Karpas-422 (cell line): ENCODE measurements at regions not wholly inside any gene's neighbourhood (a gene's known extent, or its start where the extent isn't known, plus 50 kb on each side); places are given as distances from the start of the nearest gene placed in this dataset.

Experiments
- DNase-seq: peaks from one replicate; pipeline ENCODE4 v3.0.0-alpha.2; 2015
- H2AFZ ChIP-seq: fragments of 200-600 bp; sonication (generic); 2 replicates; pipeline ENCODE4 v1.6.1; 2014; ENCODE audit warnings: antibody characterized with exemption, low read length, mixed read lengths
- H3K27ac ChIP-seq: fragments of 200-600 bp; sonication (generic); 2 replicates; pipeline ENCODE4 v1.5.1; 2014; ENCODE audit warnings: mild to moderate bottlenecking, low read length, moderate library complexity
- H3K27me3 ChIP-seq: fragments of 200-600 bp; sonication (generic); 2 replicates; pipeline ENCODE4 v1.6.1; 2014; ENCODE audit warnings: low read length, mixed read lengths
- H3K36me3 ChIP-seq: fragments of 200-600 bp; sonication (generic); 2 replicates; pipeline ENCODE4 v1.6.1; 2014; ENCODE audit warnings: low read length, mixed read lengths; ENCODE audit not compliant: insufficient read depth
- H3K4me1 ChIP-seq: fragments of 200-600 bp; sonication (generic); 2 replicates; pipeline ENCODE4 v1.6.1; 2014; ENCODE audit warnings: mild to moderate bottlenecking, low read length, mixed read lengths
- H3K4me2 ChIP-seq: fragments of 200-600 bp; sonication (generic); 2 replicates; pipeline ENCODE4 v1.6.1; 2014; ENCODE audit warnings: low read length, low read depth, mild to moderate bottlenecking; ENCODE audit not compliant: poor library complexity, severe bottlenecking
- H3K4me3 ChIP-seq: fragments of 200-600 bp; sonication (generic); 2 replicates; pipeline ENCODE4 v1.5.1; 2014; ENCODE audit warnings: mild to moderate bottlenecking, antibody characterized with exemption, low read length, mixed read lengths
- H3K79me2 ChIP-seq: fragments of 200-600 bp; sonication (generic); 2 replicates; pipeline ENCODE4 v1.6.1; 2014; ENCODE audit warnings: mild to moderate bottlenecking, low read length, mixed read lengths
- H3K9ac ChIP-seq: fragments of 200-600 bp; sonication (generic); 2 replicates; pipeline ENCODE4 v1.6.0; 2014; ENCODE audit warnings: low read length
- H3K9me2 ChIP-seq: fragments of 200-600 bp; sonication (generic), shearing (Covaris generic); replicated peaks from 2 replicates; pipeline ENCODE4 v1.6.0; 2014; ENCODE audit warnings: mild to moderate bottlenecking, low read length, moderate library complexity; ENCODE audit not compliant: insufficient read depth
- H3K9me3 ChIP-seq: fragments of 300-700, 200-600 bp; sonication (generic); 2 replicates; pipeline ENCODE4 v1.6.1; 2014; ENCODE audit warnings: low read length, mixed read lengths
- H4K20me1 ChIP-seq: fragments of 200-600 bp; sonication (generic); 2 replicates; pipeline ENCODE4 v1.6.1; 2014; ENCODE audit warnings: mild to moderate bottlenecking, antibody characterized with exemption, low read length, low read depth; ENCODE audit not compliant: insufficient read depth

DNA sequence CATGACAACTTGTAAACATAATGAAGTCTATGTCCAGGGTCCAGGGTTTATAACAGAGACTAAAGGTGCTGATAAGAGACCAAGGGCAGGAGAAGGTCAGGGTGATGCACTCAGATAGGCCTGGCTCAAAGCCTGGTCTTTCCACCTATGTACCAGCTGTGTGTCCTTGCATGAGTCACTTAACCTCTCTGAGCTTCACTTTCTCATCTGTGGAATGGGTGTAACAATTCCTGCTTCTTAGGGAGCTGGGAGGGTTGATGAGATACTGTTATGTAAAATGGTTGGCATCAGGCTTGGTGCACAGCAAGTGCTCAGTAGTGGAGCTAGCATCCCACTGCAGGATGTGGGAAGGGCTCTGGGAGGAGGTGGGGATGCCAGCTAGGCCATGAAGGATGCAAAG lies 143.7 kb upstream of the CSF3R start:
- Histone ChIP-seq H3K9me3 (no peaks in the 10 kb centered on the region), H4K20me1 (no peaks in the 10 kb centered on the region), H3K36me3 (no peaks in the 10 kb centered on the region), H3K4me3 (no peak overlapping the region), H3K79me2 (no peaks in the 10 kb centered on the region), H3K4me1 (peaks cover 49% of the 10 kb centered on the region), H3K9ac (no peak overlapping the region), H3K9me2 (no peaks in the 10 kb centered on the region), H3K4me2 (no peak overlapping the region), H3K27ac (no peak overlapping the region), H3K27me3 (no peaks in the 10 kb centered on the region), H2AFZ (no peak overlapping the region)
- no peak for DNase-seq

- no peak overlapping the region for H2AFZ ChIP-seq
- no peaks in the 10 kb centered on the region for H4K20me1 ChIP-seq
- H3K27me3 ChIP-seq, result no peaks in the 10 kb centered on the region
- H3K4me3 ChIP-seq, result no peak overlapping the region
- H3K79me2 ChIP-seq, result no peaks in the 10 kb centered on the region
- H3K4me2 ChIP-seq, result no peak overlapping the region
- no peaks in the 10 kb centered on the region for H3K9me2 ChIP-seq
- H3K9me3 ChIP-seq, result no peaks in the 10 kb centered on the region
- DNase-seq, result no peak
- peaks cover 49% of the 10 kb centered on the region for H3K4me1 ChIP-seq
- peak overlapping the region; percentile 69 for H3K27ac ChIP-seq
- H3K36me3 ChIP-seq, result no peaks in the 10 kb centered on the region
- no peak overlapping the region for H3K9ac ChIP-seq
These were observed 143.2 kb upstream of the CSF3R start for GRCh38 chr1:36625935-36626310.

- Histone ChIP-seq H3K27ac (peak overlapping the region; percentile 69), H3K4me1 (peaks cover 49% of the 10 kb centered on the region), H3K79me2 (no peaks in the 10 kb centered on the region), H3K9me2 (no peaks in the 10 kb centered on the region), H3K4me2 (peak overlapping the region; percentile 33), H3K9ac (peak overlapping the region; percentile 51), H3K9me3 (no peaks in the 10 kb centered on the region), H4K20me1 (no peaks in the 10 kb centered on the region), H3K36me3 (no peaks in the 10 kb centered on the region), H3K27me3 (no peaks in the 10 kb centered on the region), H2AFZ (no peak overlapping the region), H3K4me3 (no peak overlapping the region)
- DNase-seq, result no peak
These were observed 142.7 kb upstream of the CSF3R start for GRCh38 chr1:36625253-36625934.

DNA sequence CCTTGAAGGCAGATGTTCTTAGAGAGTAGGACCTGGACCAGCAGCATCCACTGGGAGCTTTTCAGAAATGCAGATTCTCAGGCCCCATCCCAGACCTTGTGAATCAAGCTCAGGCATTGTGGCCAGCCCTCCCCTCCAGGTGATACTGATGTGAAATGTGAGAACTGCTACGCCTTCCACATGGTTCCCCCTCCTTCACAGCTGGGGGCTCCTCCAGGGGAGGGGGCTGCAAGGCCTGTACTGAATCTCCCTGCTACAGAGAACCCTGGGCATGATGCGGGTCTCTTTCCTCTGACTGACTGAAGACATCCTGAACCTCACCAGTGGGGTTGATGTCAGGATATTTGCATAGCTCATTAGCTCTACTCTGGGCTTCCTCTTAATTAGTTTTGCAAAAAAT lies 141.8 kb upstream of the CSF3R start:
- H3K27ac ChIP-seq, result peak overlapping the region; percentile 69
- no peak overlapping the region; the same call in 1 of the 2 replicates for H3K4me3 ChIP-seq
- H3K79me2 ChIP-seq, result no peaks in the 10 kb centered on the region
- peak overlapping the region; percentile 51 for H3K9ac ChIP-seq
- DNase-seq, result peak; percentile 58
- no peaks in the 10 kb centered on the region for H4K20me1 ChIP-seq
- H3K36me3 ChIP-seq, result no peaks in the 10 kb centered on the region
- no peaks in the 10 kb centered on the region for H3K27me3 ChIP-seq
- H3K9me3 ChIP-seq, result no peaks in the 10 kb centered on the region
- no peaks in the 10 kb centered on the region for H3K9me2 ChIP-seq
- peak overlapping the region; percentile 33 for H3K4me2 ChIP-seq
- H3K4me1 ChIP-seq, result peaks cover 47% of the 10 kb centered on the region
- no peak overlapping the region for H2AFZ ChIP-seq

DNA sequence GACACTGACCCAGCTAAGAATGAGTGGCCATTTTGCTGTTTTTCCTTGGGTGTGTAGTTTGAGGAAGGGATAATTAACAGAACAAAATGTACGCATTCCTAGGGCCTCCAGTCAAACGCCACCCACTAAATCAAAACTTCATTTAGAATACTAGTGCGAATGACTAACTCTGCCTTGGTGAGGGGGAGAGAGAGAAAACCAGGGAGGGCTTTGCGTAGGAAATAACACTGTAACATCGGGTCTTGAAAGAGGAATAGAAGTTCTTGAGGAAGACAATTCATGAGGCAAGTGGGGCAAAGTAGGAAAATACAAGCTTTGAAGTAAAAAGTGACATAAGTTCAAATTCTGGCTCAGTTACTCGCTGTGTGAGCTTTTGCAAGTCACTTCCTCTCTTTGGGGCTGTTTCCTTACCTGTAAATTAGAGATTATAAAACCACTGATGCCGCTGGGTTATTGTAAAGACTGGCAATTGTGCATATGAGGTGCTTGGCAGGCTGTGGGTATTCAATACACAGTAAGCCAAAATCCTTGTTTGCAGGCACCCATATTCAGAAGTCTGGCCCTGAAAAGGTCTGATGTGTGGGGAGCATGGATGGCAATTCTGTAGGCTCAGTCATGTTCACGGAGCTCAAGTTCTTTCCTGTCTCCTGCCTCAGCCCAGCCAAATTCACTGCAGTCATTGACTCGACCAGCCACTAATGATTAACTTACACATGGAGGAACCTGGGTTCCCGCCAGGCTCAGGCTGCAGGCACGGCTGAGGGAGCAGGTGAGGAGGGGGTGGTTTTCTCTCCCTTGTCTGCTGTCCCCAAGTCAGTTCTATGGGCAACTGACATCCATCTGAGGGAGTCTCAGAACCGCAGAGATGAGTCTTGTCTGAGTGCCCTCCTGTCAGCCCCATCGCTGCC lies 140.3 kb upstream of the CSF3R start:
- DNase-seq, result no peak
- H3K9me2 ChIP-seq, result no peaks in the 10 kb centered on the region
- H4K20me1 ChIP-seq, result no peaks in the 10 kb centered on the region
- no peak overlapping the region for H3K4me2 ChIP-seq
- H3K9me3 ChIP-seq, result no peaks in the 10 kb centered on the region
- H3K79me2 ChIP-seq, result no peaks in the 10 kb centered on the region
- H2AFZ ChIP-seq, result no peak overlapping the region
- no peaks in the 10 kb centered on the region for H3K36me3 ChIP-seq
- H3K4me1 ChIP-seq, result peaks cover 37% of the 10 kb centered on the region
- no peak overlapping the region for H3K4me3 ChIP-seq
- H3K9ac ChIP-seq, result peak overlapping the region; percentile 30; the same call in 1 of the 2 replicates
- no peaks in the 10 kb centered on the region for H3K27me3 ChIP-seq
- H3K27ac ChIP-seq, result peak overlapping the region; percentile 69

GRCh38 chr1:36621531-36621930 lies 138.8 kb upstream of the CSF3R start:
- no peaks in the 10 kb centered on the region for H3K27me3 ChIP-seq
- no peak overlapping the region for H3K4me3 ChIP-seq
- H3K27ac ChIP-seq, result no peak overlapping the region
- no peaks in the 10 kb centered on the region for H3K36me3 ChIP-seq
- H3K9me3 ChIP-seq, result no peaks in the 10 kb centered on the region
- H3K9ac ChIP-seq, result no peak overlapping the region
- no peak for DNase-seq
- H4K20me1 ChIP-seq, result no peaks in the 10 kb centered on the region
- H2AFZ ChIP-seq, result no peak overlapping the region
- no peaks in the 10 kb centered on the region for H3K79me2 ChIP-seq
- H3K4me2 ChIP-seq, result no peak overlapping the region
- H3K9me2 ChIP-seq, result no peaks in the 10 kb centered on the region
- peaks cover 37% of the 10 kb centered on the region for H3K4me1 ChIP-seq

DNA sequence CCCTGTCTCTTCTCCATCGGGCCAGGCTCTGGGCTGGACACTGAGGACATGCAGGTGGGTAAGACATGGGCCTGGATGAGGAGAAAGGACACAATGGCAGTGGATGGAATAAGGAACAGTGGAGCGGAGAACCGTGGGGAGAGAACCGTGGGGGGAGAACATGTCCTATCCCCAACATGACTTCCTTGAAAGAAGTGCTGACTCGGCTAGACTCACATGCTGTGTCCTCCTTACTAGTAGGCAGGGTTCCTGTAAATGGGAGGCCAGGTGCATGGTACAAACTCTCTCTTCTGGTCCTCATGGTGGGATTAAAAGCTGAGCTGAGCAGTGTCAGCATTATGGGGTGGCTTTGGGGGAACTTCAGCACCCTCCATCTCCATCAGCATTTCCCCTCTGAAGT lies 137.4 kb upstream of the CSF3R start:
- no peak for DNase-seq
- Histone ChIP-seq H3K4me1 (peaks cover 26% of the 10 kb centered on the region), H3K9ac (no peak overlapping the region), H2AFZ (no peak overlapping the region), H4K20me1 (no peaks in the 10 kb centered on the region), H3K9me2 (no peaks in the 10 kb centered on the region), H3K36me3 (no peaks in the 10 kb centered on the region), H3K9me3 (no peaks in the 10 kb centered on the region), H3K79me2 (no peaks in the 10 kb centered on the region), H3K4me3 (no peak overlapping the region), H3K27me3 (no peaks in the 10 kb centered on the region), H3K27ac (no peak overlapping the region), H3K4me2 (no peak overlapping the region)

GRCh38 chr1:36614991-36615390 lies 132.3 kb upstream of the CSF3R start:
- H3K4me2 ChIP-seq, result no peak overlapping the region
- H2AFZ ChIP-seq, result no peak overlapping the region
- DNase-seq, result no peak
- no peaks in the 10 kb centered on the region for H3K36me3 ChIP-seq
- no peaks in the 10 kb centered on the region for H3K9me2 ChIP-seq
- H3K4me1 ChIP-seq, result peaks cover 10% of the 10 kb centered on the region
- H3K4me3 ChIP-seq, result no peak overlapping the region
- H3K27me3 ChIP-seq, result no peaks in the 10 kb centered on the region
- H3K79me2 ChIP-seq, result no peaks in the 10 kb centered on the region
- H3K27ac ChIP-seq, result no peak overlapping the region
- no peaks in the 10 kb centered on the region for H4K20me1 ChIP-seq
- H3K9me3 ChIP-seq, result no peaks in the 10 kb centered on the region
- H3K9ac ChIP-seq, result no peak overlapping the region
